SK-N-SH treated with all-trans-retinoic acid at 6 μM for 48 hours (cell line): ENCODE measurements at regions not wholly inside any gene's neighbourhood (a gene's known extent, or its start where the extent isn't known, plus 50 kb on each side); places are given as distances from the start of the nearest gene placed in this dataset.

Experiments
- ESRRG ChIP-seq: fragments of 250-450 bp; sonication (Bioruptor Pico); IDR thresholded peaks from 2 replicates; pipeline ENCODE4 v1.6.1; 2021; ENCODE audit warnings: mild to moderate bottlenecking
- PPARA ChIP-seq: fragments of 250-450 bp; sonication (Bioruptor Pico); IDR thresholded peaks from 2 replicates; pipeline ENCODE4 v1.5.0; 2020; ENCODE audit warnings: mild to moderate bottlenecking, borderline replicate concordance
- RARB ChIP-seq: fragments of 250-450 bp; sonication (Bioruptor Pico); IDR thresholded peaks from 2 replicates; pipeline ENCODE4 v1.8.0; 2021; ENCODE audit warnings: mild to moderate bottlenecking, moderate library complexity
- TCF4 ChIP-seq: fragments of 250-450 bp; sonication (Bioruptor Pico); IDR thresholded peaks from 2 replicates; pipeline ENCODE4 v1.8.0; 2021; ENCODE audit warnings: mild to moderate bottlenecking, moderate library complexity, borderline replicate concordance
- ZC3H10 ChIP-seq: fragments of 250-450 bp; sonication (Bioruptor Pico); IDR thresholded peaks from 2 replicates; pipeline ENCODE4 v1.5.1; 2021; ENCODE audit warnings: mild to moderate bottlenecking, moderate library complexity
- ZNF70 ChIP-seq: fragments of 450-650 bp; formaldehyde crosslinking; IDR thresholded peaks from 2 replicates; pipeline ENCODE4 v1.5.0; 2020; ENCODE audit warnings: mild to moderate bottlenecking, moderate library complexity
- ZNF8 ChIP-seq: fragments of 450-650 bp; formaldehyde crosslinking; IDR thresholded peaks from 2 replicates; pipeline ENCODE4 v1.5.0; 2020; ENCODE audit warnings: mild to moderate bottlenecking, moderate library complexity

GRCh38 chr3:186414735-186415419 lies 52.8 kb upstream of the DGKG start:
- TF ChIP-seq ZC3H10 (CRISPR knock-in tag) (no peak), ESRRG (CRISPR knock-in tag) (no peak), TCF4 (CRISPR knock-in tag) (no peak), PPARA (CRISPR knock-in tag) (no peak), RARB (CRISPR knock-in tag) (no peak), ZNF70 (CRISPR knock-in tag) (no peak), ZNF8 (CRISPR knock-in tag) (no peak)
